ENCODE measurements at regions not wholly inside any gene's neighbourhood (a gene's known extent, or its start where the extent isn't known, plus 50 kb on each side); places are given as distances from the start of the nearest gene placed in this dataset.

DNA sequence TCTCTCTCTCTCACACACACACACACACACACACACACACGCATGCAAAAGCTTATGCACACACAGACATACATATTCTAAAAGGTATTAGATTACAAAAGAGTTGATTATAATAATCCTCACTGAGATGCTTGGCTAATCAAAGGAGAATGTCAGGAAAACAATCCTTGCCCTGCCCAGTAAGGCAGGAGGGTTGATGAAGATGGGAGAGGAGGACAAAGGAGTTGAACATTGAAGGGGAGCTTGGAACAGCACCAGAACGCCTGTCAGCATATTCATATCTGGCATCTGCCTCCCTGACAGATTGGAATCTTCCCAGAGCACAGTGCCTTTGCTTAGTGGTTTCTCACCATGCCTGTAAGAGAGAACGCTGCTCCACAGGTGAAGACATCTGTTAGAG, 68.6 kb upstream of the PALMD start:
- no peak for TF ChIP-seq CTCF (IDR thresholded peaks at IDR 0.05; ENCODE audit: control insufficient read depth, extremely low read depth, insufficient read depth)
- H3K4me3 ChIP-seq (ENCODE audit: low read depth, low read length) = no peak overlapping the region
- no peak for DNase-seq (ENCODE audit: low read depth)

DNA sequence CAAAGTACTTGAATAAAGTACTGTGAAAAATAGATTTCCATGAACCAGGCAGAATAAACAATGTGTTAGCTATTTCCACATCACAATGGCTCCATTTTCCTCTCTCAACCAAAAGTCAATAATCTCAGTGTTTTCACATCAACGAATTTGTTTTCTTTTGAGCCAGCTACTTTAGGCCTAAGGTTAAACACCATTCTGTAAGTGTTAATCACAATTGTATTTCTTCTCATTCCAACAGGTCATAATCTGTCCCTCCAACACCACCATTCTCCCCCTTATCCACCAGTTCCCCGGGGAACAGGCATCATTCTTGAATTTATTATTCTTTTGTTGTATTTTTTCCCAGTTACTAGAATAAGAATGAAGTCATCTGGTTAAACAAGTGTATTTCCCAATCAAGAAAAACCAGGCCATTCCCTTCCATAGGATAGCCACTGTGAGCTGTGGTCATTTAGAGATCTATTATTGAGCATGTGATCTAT, 66.2 kb upstream of the PALMD start:
- no peak overlapping the region for H3K4me3 ChIP-seq (ENCODE audit: low read depth, low read length)
- TF ChIP-seq CTCF (IDR thresholded peaks at IDR 0.05; ENCODE audit: control insufficient read depth, extremely low read depth, insufficient read depth) = no peak
- no peak for DNase-seq (ENCODE audit: low read depth)

GRCh38 chr1:99580451-99580850, 65.5 kb upstream of the PALMD start:
- no peak overlapping the region for H3K4me3 ChIP-seq (ENCODE audit: low read depth, low read length)
- no peak for DNase-seq (ENCODE audit: low read depth)
- TF ChIP-seq CTCF (IDR thresholded peaks at IDR 0.05; ENCODE audit: control insufficient read depth, extremely low read depth, insufficient read depth) = no peak

DNA sequence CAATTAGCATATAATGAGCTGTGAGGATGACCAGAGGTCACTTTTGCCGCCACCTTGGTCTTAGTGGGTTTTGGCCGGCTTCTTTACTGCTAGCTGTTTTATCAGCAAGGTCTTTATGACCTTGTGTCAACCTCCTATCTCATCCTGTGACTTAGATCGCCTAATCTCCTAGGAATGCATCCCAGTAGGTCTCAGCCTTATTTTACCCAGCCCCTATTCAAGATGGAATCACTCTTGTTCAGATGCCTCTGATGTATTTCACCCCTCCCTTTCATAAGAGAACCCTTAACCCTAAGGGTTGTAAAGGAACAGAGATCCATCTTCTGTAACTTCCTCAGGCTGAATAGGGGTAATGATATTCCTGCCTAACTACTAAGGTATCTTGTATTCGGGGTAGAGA, 58.9 kb upstream of the PALMD start:
- no peak for TF ChIP-seq CTCF (IDR thresholded peaks at IDR 0.05; ENCODE audit: control insufficient read depth, extremely low read depth, insufficient read depth)
- no peak for DNase-seq (ENCODE audit: low read depth)
- no peak overlapping the region for H3K4me3 ChIP-seq (ENCODE audit: low read depth, low read length)

GRCh38 chr1:99589186-99589636, 56.7 kb upstream of the PALMD start:
- H3K4me3 ChIP-seq (ENCODE audit: low read depth, low read length) = no peak overlapping the region
- DNase-seq (ENCODE audit: low read depth) = no peak
- no peak for TF ChIP-seq CTCF (IDR thresholded peaks at IDR 0.05; ENCODE audit: control insufficient read depth, extremely low read depth, insufficient read depth)

- no peak for DNase-seq (ENCODE audit: low read depth)
- no peak overlapping the region for H3K4me3 ChIP-seq (ENCODE audit: low read depth, low read length)
- no peak for TF ChIP-seq CTCF (IDR thresholded peaks at IDR 0.05; ENCODE audit: control insufficient read depth, extremely low read depth, insufficient read depth)
Measured at GRCh38 chr1:99590578-99591209, 55.2 kb upstream of the PALMD start.

- no peak overlapping the region for H3K4me3 ChIP-seq (ENCODE audit: low read depth, low read length)
- TF ChIP-seq CTCF (IDR thresholded peaks at IDR 0.05; ENCODE audit: control insufficient read depth, extremely low read depth, insufficient read depth) = no peak
- no peak for DNase-seq (ENCODE audit: low read depth)
Measured at GRCh38 chr1:99591886-99592285, 54.0 kb upstream of the PALMD start.
